ENCODE measurements at regions not wholly inside any gene's neighbourhood (a gene's known extent, or its start where the extent isn't known, plus 50 kb on each side); places are given as distances from the start of the nearest gene placed in this dataset.

- Histone ChIP-seq H4K91ac (ENCODE audit: insufficient read length, low read depth, low read length) (no peak overlapping the region), H3K79me2 (ENCODE audit: insufficient read depth, low read length) (no peaks in the 10 kb centered on the region), H3K27ac (ENCODE audit: insufficient read length, low read depth, low read length) (no peak overlapping the region), H3K18ac (ENCODE audit: insufficient read length, low read depth, low read length) (no peak overlapping the region), H4K8ac (replicated peaks; ENCODE audit: insufficient read length, low read depth, low read length) (no peak overlapping the region), H2BK5ac (ENCODE audit: insufficient read length, low read length) (no peak overlapping the region), H3K4ac (ENCODE audit: low read depth, low read length) (no peak overlapping the region), H2BK12ac (ENCODE audit: insufficient read length, low read depth, low read length) (no peak overlapping the region), H3K23ac (ENCODE audit: insufficient read length, low read depth, low read length) (no peak overlapping the region), H2AFZ (ENCODE audit: low read length) (no peak overlapping the region), H3K14ac (ENCODE audit: insufficient read depth, low read length) (no peak overlapping the region), H2AK5ac (ENCODE audit: insufficient read length, low read length) (no peak overlapping the region), H3K27me3 (ENCODE audit: insufficient read depth, low read length) (no peaks in the 10 kb centered on the region), H3K4me2 (ENCODE audit: insufficient read depth, insufficient read length, low read length) (no peak overlapping the region), H3K9me3 (ENCODE audit: control insufficient read depth, low read depth, low read length) (no peaks in the 10 kb centered on the region), H4K5ac (ENCODE audit: insufficient read length, low read depth, low read length) (no peak overlapping the region), H3K9ac (ENCODE audit: extremely low read depth, insufficient read length, low read length) (no peak overlapping the region), H3K4me1 (ENCODE audit: insufficient read depth, low read length) (no peaks in the 10 kb centered on the region; the same call in 1 of the 2 replicates), H2BK20ac (ENCODE audit: low read depth, low read length, poor library complexity, severe bottlenecking) (no peak overlapping the region), H3K79me1 (ENCODE audit: insufficient read depth, low read depth, low read length, poor library complexity, severe bottlenecking) (no peaks in the 10 kb centered on the region), H2BK15ac (ENCODE audit: low read depth, low read length) (no peak overlapping the region), H3T11ph (ENCODE audit: low read length) (no peak overlapping the region), H2BK120ac (ENCODE audit: low read depth, low read length, poor library complexity, severe bottlenecking) (no peak overlapping the region), H3K23me2 (ENCODE audit: insufficient read length, low read depth, low read length, poor library complexity, severe bottlenecking) (no peaks in the 10 kb centered on the region), H4K20me1 (ENCODE audit: control insufficient read depth, insufficient read depth, insufficient read length) (no peaks in the 10 kb centered on the region), H3K56ac (ENCODE audit: insufficient read length, low read depth, low read length) (no peak overlapping the region)
- Mint-ChIP-seq H3K27me3 (ENCODE audit: low read depth) (peaks cover 1% of the 10 kb centered on the region), H3K27ac (no peak overlapping the region), H3K4me1 (peaks cover 15% of the 10 kb centered on the region in 2 experiments), H3K9me3 (no peaks in the 10 kb centered on the region), H3K36me3 (ENCODE audit: insufficient read depth in 1 of 3, low read depth in 3 of 3) (no peaks in the 10 kb centered on the region; a peak in 1 of 7 replicates), H3K4me3 (no peak overlapping the region)
- TF ChIP-seq, protein P1, sequence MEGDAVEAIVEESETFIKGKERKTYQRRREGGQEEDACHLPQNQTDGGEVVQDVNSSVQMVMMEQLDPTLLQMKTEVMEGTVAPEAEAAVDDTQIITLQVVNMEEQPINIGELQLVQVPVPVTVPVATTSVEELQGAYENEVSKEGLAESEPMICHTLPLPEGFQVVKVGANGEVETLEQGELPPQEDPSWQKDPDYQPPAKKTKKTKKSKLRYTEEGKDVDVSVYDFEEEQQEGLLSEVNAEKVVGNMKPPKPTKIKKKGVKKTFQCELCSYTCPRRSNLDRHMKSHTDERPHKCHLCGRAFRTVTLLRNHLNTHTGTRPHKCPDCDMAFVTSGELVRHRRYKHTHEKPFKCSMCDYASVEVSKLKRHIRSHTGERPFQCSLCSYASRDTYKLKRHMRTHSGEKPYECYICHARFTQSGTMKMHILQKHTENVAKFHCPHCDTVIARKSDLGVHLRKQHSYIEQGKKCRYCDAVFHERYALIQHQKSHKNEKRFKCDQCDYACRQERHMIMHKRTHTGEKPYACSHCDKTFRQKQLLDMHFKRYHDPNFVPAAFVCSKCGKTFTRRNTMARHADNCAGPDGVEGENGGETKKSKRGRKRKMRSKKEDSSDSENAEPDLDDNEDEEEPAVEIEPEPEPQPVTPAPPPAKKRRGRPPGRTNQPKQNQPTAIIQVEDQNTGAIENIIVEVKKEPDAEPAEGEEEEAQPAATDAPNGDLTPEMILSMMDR (conservative IDR thresholded peaks at IDR 0.05): no peak
- WGBS (ENCODE audit: extremely low coverage, insufficient read length, low lambda C conversion rate): no CpG with 5 or more reads among the region's 8 CpGs
- no peak for DNase-seq
Observed at GRCh38 chr1:25135909-25136308, 96.4 kb downstream of the SYF2 start.

Measured in H9 (cell line).